ENCODE measurements at regions not wholly inside any gene's neighbourhood (a gene's known extent, or its start where the extent isn't known, plus 50 kb on each side); places are given as distances from the start of the nearest gene placed in this dataset.

- TF ChIP-seq CTCF (IDR thresholded peaks at IDR 0.05; ENCODE audit: low read depth, low read length, poor library complexity, severe bottlenecking) (no peak), EZH2phosphoT487 (IDR thresholded peaks at IDR 0.05; ENCODE audit: borderline replicate concordance, low read length) (no peak)
These were observed 143.2 kb upstream of the ITGA6 start for GRCh38 chr2:172284209-172284608.
